G401 (cell line): ENCODE measurements at regions not wholly inside any gene's neighbourhood (a gene's known extent, or its start where the extent isn't known, plus 50 kb on each side); places are given as distances from the start of the nearest gene placed in this dataset.

ENCODE experiments used
- DNase-seq: peaks from one replicate; pipeline ENCODE4 v3.0.0-alpha.2; 2015; ENCODE audit warnings: low spot score
- in situ Hi-C: cut with HindIII; loops from 2 replicates; pipeline ENCODE4 v1.10.0; 2016; ENCODE audit warnings: low sequenced_read_pairs, mixed read lengths

DNA sequence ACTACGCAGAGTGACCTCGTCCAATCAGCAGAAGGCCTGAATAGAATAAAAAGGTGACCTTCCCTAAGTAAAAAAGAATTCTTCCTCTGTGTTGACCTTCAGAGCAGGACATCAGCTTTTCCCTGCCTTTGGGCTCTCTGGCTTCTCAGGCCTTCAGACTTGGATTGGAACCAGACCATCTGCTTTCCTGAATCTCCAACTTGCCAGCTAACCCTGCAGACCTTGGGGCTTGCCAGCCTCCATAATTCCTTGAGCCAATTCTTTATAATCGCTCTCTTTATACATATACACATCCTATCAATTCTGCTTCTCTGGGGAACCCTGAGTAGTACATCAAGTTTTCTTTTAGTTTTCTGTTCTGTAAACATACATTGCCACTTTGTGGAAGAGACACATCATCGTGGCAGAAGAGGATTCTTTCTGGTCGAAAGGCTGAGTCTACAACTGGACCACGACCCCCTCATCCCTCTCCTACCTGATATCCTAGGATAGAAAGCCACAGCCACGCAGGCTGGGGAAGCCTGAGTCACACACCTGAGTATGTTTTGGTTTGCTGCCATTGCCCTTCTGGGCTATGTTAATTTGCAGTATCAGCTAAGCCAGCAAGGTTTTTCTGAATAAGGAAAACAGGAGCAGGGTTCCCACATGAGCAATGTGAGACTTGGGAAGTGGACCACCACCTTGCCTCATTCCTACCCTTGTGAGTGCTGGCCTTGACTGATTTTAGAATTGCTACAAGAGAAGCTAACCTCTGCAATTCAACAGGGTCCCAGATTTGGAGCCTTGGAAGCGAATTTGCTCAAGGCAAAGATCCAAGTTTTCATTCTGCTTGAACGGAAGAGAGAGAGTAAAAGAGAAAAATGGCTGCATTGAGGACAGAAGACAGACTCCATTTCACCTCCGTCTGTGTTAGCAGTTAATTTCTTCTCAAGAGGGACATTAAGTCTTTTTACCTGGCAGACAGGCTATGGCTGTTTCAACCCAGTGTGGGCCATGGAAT is 445.2 kb upstream of the FZD8 start:
- peak; percentile 83 for DNase-seq
- in situ Hi-C loops = no loop called here

DNA sequence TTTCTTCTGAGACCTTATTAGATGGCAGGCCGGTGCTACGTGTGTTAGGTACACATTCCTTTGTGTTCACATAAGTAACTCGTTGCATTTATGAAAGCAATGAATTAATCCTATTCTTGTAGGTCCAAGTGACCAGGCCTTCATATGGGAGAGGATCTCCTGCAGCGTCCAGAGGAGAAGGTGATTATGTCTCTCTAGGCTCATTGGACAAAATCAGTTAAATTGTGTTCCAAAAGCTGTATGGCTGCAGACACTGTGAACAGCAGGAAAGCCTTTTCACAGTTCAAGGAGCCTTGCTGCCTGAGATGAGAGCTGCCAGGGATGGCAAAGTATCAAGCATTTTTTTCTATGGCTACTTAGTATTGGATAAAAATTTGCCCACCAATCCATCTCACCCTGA is 433.1 kb upstream of the FZD8 start:
- in situ Hi-C loops = no loop called here
- DNase-seq = peak; percentile 2

- in situ Hi-C loops = no loop called here
- no peak for DNase-seq
Observed at GRCh38 chr10:36073796-36074345, 431.8 kb upstream of the FZD8 start.

DNA sequence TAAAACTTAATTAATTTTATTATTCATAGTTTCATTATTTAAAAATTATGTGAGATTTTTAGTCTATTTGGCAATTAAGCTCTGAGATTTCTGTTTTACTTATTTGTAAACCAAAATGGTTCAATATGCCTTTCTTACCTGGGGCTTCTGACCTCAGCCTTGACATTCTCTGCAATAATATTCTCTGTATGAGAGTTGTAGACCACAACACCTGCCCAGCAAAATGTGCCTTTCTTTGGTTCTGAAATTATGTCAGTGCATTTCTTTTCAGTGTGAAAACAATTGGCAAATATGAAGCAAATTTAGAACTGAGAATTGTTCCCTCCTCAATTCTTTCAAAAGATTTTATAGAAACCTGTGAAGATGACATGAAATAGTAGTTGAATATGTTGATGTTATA is 426.4 kb upstream of the FZD8 start:
- in situ Hi-C loops = no loop called here
- no peak for DNase-seq

GRCh38 chr10:36067748-36068147 is 425.7 kb upstream of the FZD8 start:
- no peak for DNase-seq
- in situ Hi-C loops = no loop called here

- in situ Hi-C loops = no loop called here
- DNase-seq = no peak
Observed at GRCh38 chr10:36066850-36067249, 424.8 kb upstream of the FZD8 start.

- in situ Hi-C loops = no loop called here
- DNase-seq = no peak
Observed at GRCh38 chr10:36066102-36066501, 424.0 kb upstream of the FZD8 start.

GRCh38 chr10:36063396-36063795 is 421.3 kb upstream of the FZD8 start:
- in situ Hi-C loops = no loop called here
- no peak for DNase-seq

DNA sequence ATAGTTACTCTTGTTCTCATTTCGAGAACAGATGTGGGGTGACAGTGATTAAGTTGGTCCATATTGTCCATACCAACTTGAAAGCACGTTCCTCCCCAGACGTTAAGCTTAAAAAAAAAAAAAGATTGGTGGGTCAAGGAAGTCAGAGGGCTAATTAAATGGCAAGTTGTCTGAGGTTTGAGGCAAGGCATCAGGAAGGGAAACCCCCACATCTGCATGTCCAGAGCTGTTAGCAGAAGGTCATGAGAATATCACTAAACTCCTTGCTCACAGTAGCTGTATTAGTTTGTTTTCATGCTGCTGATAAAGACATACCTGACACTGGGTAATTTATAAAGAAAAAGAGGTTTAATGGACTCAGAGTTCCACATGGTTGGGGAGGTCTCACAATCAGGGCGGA is 415.6 kb upstream of the FZD8 start:
- no peak for DNase-seq

DNA sequence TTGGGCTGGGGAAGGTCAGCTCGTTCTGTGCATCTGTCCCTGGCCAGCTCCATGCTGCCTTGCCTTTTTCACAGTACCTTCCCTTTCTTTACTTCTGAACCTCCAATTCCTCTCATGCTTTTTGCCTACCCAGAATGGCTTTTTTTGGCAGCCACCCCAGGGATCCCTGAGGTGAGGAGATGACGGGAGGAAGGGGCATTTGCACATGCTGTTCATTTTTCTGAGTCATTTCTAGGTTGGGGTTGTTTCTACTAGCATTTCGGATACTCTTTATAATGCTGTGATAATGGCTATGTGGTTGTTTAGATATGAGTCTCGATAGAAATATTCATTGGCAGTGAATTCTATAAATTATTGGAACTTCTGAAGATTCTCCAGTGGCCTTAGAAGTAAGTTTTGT is 415.1 kb upstream of the FZD8 start:
- DNase-seq = no peak
- in situ Hi-C loops = no loop called here

More for the DNA sequence above, 415.6 kb upstream of the FZD8 start:
- in situ Hi-C loops = no loop called here

DNA sequence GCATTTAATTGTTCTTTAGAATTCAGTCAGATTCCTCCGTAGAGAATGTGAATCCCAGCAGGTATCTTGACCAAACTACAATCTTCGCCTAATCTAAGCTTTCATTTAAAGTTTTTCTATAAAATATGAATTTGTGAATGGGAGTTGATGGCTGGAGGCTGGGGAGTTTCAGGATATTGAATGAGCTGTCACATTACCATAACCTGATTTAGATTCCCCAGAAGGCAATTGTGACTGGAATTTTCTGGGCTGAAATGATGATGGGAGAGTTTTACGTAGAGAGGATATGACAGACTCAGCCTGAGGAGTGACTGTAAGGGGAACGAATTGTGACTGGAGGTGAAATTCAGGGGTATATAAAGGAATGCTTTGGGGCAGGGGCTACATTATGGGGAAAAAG is 411.7 kb upstream of the FZD8 start:
- DNase-seq = no peak
- in situ Hi-C loops = no loop called here

- in situ Hi-C loops = no loop called here
- no peak for DNase-seq
Observed at GRCh38 chr10:36053271-36053670, 411.2 kb upstream of the FZD8 start.

- no peak for DNase-seq
- in situ Hi-C loops = no loop called here
Observed at GRCh38 chr10:36051500-36051991, 409.4 kb upstream of the FZD8 start.

DNA sequence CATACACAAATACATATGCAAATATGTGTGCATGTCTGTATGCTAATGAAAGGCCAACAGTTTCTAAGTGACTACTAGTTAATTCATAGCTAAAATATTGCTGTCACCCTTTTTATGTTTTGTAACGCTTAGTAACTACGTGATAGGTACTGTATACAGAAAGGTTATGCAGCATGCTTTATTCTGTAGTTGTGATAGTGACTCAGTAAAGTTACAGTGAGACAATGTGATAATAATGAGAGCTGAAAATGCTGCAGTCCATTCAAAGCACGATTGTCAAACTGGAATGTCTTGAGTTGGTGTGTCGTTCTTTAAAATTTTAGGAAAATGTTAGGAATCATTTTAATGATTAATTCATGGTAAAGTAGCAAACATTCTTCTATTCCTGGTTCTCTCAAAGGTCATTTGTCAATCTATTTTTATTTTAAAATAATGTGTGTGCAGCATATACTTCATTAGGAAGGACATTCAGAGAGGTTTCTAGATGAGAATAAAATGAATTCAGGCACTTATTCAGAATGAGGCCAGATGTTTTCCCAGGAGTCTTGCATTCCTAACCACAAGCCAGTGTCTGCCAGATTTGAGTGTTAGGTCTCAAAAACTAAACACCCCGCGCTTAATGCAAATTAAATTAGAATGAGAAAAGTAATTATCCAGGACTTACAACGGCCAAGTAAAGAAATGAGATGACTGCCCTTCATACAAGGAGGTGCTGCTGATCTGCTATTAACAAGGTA is 408.8 kb upstream of the FZD8 start:
- in situ Hi-C loops = no loop called here
- DNase-seq = no peak

DNA sequence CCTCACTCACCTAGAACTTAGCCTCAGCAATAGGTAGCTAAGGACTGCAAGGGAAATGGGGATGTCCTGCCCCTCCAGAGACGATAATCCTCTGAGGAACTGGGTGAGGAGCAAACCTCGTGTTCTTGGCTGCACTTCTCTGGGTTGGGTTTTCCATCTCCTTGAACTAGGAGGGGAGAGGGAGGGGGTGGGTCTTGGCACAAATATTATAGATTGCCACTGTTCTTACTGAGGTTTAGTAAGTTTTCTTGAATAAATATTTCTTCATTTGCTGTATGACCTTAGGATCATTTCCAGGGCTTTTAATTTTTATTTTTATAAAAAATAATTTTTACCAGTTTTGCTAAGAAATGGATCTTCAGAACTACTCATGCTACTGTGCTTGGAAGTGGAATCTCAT is 406.7 kb upstream of the FZD8 start:
- in situ Hi-C loops = no loop called here
- no peak for DNase-seq

GRCh38 chr10:36048236-36048635 is 406.1 kb upstream of the FZD8 start:
- in situ Hi-C loops = no loop called here
- no peak for DNase-seq

DNA sequence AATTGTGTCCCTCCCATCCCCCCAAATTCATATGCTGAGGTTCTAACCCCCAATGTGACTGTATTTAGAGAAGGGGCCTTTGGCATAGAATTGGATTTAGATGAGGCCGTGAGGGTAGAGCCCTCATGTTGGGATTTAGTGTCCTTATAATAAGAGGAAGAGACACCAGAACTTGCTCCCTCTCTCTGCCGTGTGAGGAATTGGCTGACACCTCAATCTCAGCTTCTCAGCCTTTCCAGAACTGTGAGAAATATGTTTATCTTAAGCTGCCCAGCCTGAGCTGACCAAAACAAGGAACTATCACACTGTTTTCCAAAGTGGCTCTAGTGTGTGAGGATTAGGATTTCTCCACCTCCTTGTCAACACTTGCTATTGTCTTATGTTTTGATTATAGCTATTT is 400.0 kb upstream of the FZD8 start:
- in situ Hi-C loops = no loop called here
- DNase-seq = no peak

- in situ Hi-C loops = no loop called here
- DNase-seq = peak; percentile 9
Observed at GRCh38 chr10:36038316-36038955, 396.3 kb upstream of the FZD8 start.

DNA sequence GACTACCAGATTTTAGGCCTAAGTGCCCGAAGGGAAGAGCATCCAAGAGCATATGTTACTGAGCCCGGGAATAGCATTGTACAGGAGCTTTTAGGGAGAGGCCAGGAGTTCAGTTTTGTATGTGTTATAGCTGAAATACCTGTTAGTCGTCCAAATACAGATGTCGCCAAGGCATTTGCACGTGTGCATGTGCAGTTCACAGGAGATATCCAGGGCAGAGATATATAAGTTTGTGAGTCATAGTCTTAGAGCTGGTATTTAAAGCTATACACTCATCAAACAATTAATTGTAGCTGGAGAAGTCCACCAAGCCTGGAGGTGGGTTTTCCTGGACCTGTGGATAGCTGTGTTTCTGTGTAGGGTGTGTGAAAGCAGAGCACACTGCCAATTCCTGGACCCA is 394.0 kb upstream of the FZD8 start:
- in situ Hi-C loops = no loop called here
- no peak for DNase-seq

- in situ Hi-C loops = no loop called here
Observed at GRCh38 chr10:36033808-36034207, 391.7 kb upstream of the FZD8 start.

More at GRCh38 chr10:36033808-36034207, 391.7 kb upstream of the FZD8 start:
- DNase-seq = no peak
